GM12878 (cell line): ENCODE measurements at regions not wholly inside any gene's neighbourhood (a gene's known extent, or its start where the extent isn't known, plus 50 kb on each side); places are given as distances from the start of the nearest gene placed in this dataset.

Experiments
- CTCF ChIP-seq, 3 experiments: IDR thresholded peaks in 2 of 3; conservative IDR thresholded peaks in 1 of 3; 2 replicates each; pipeline ENCODE4 v1.5.1; 2011; ENCODE audit warnings: low read depth in 3 of 3, low read length in 3 of 3, mild to moderate bottlenecking in 3 of 3, control low read depth in 2 of 3, moderate library complexity in 2 of 3, inconsistent platforms in 1 of 3, mixed read lengths in 1 of 3; ENCODE audit not compliant: control insufficient read depth in 2 of 3, insufficient read depth in 1 of 3; ENCODE audit errors: extremely low read depth in 1 of 3
- HDAC2 ChIP-seq: fragments of 200-600 bp; sonication (generic); IDR thresholded peaks from 2 replicates; pipeline ENCODE4 v1.6.1; 2017
- MTA3 ChIP-seq: IDR thresholded peaks from 2 replicates; pipeline ENCODE4 v1.6.1; 2012; ENCODE audit warnings: low read length, inconsistent platforms, borderline replicate concordance

- no peak for TF ChIP-seq CTCF (IDR thresholded peaks at IDR 0.05 in 2 of 3, conservative IDR thresholded peaks at IDR 0.05 in 1 of 3; ENCODE audit: control insufficient read depth in 2 of 3, extremely low read depth in 1 of 3, insufficient read depth in 1 of 3, low read depth in 3 of 3, low read length in 3 of 3)
- no peak for TF ChIP-seq HDAC2
- TF ChIP-seq MTA3, result no peak
These were observed 214.3 kb upstream of the PPARGC1A start for GRCh38 chr4:24104158-24104565.
